ENCODE measurements at regions not wholly inside any gene's neighbourhood (a gene's known extent, or its start where the extent isn't known, plus 50 kb on each side); places are given as distances from the start of the nearest gene placed in this dataset.

- TF ChIP-seq CTCF (IDR thresholded peaks at IDR 0.05) (no peak), POLR2A (IDR thresholded peaks at IDR 0.05) (no peak), POLR2AphosphoS5 (IDR thresholded peaks at IDR 0.05) (no peak), EP300 (IDR thresholded peaks at IDR 0.05) (no peak)
These were observed 319.5 kb upstream of the HSF2 start for GRCh38 chr6:122079916-122080315.

Data from gastroesophageal sphincter (tissue), 3 donors.